ENCODE measurements at regions not wholly inside any gene's neighbourhood (a gene's known extent, or its start where the extent isn't known, plus 50 kb on each side); places are given as distances from the start of the nearest gene placed in this dataset.

GRCh38 chr17:59485015-59485414, 80.4 kb upstream of the DHX40 start:
- no peak overlapping the region for H3K4me3 ChIP-seq (ENCODE audit: low read length)
- no peak for TF ChIP-seq CTCF (conservative IDR thresholded peaks at IDR 0.05; ENCODE audit: low read depth, low read length)
- DNase-seq (ENCODE audit: low read depth) = no peak

GRCh38 chr17:59485946-59486345, 79.5 kb upstream of the DHX40 start:
- DNase-seq (ENCODE audit: low read depth) = no peak
- no peak for TF ChIP-seq CTCF (conservative IDR thresholded peaks at IDR 0.05; ENCODE audit: low read depth, low read length)

GRCh38 chr17:59487161-59487873, 78.1 kb upstream of the DHX40 start:
- DNase-seq (ENCODE audit: low read depth) = no peak
- TF ChIP-seq CTCF (conservative IDR thresholded peaks at IDR 0.05; ENCODE audit: low read depth, low read length) = no peak
- H3K4me3 ChIP-seq (ENCODE audit: low read length) = no peak overlapping the region

More at GRCh38 chr17:59485946-59486345, 79.5 kb upstream of the DHX40 start:
- no peak overlapping the region for H3K4me3 ChIP-seq (ENCODE audit: low read length)

GRCh38 chr17:59488805-59489204, 76.6 kb upstream of the DHX40 start:
- no peak overlapping the region for H3K4me3 ChIP-seq (ENCODE audit: low read length)
- TF ChIP-seq CTCF (conservative IDR thresholded peaks at IDR 0.05; ENCODE audit: low read depth, low read length) = no peak
- no peak for DNase-seq (ENCODE audit: low read depth)

GRCh38 chr17:59490216-59490615, 75.2 kb upstream of the DHX40 start:
- TF ChIP-seq CTCF (conservative IDR thresholded peaks at IDR 0.05; ENCODE audit: low read depth, low read length) = no peak
- H3K4me3 ChIP-seq (ENCODE audit: low read length) = no peak overlapping the region
- no peak for DNase-seq (ENCODE audit: low read depth)

- H3K4me3 ChIP-seq (ENCODE audit: low read length) = no peak overlapping the region
- TF ChIP-seq CTCF (conservative IDR thresholded peaks at IDR 0.05; ENCODE audit: low read depth, low read length) = no peak
- DNase-seq (ENCODE audit: low read depth) = no peak
Observed at GRCh38 chr17:59491353-59492090, 73.9 kb upstream of the DHX40 start.

GRCh38 chr17:59492091-59492451, 73.3 kb upstream of the DHX40 start:
- no peak for TF ChIP-seq CTCF (conservative IDR thresholded peaks at IDR 0.05; ENCODE audit: low read depth, low read length)
- DNase-seq (ENCODE audit: low read depth) = no peak
- no peak overlapping the region for H3K4me3 ChIP-seq (ENCODE audit: low read length)
